H9 (cell line): ENCODE measurements at regions not wholly inside any gene's neighbourhood (a gene's known extent, or its start where the extent isn't known, plus 50 kb on each side); places are given as distances from the start of the nearest gene placed in this dataset.

Experiments
- DNase-seq: peaks from one replicate; pipeline ENCODE4 v3.0.0-alpha.2; 2017
- H2AFZ ChIP-seq: one replicate; pipeline ENCODE4 v1.6.1; 2013; ENCODE audit warnings: mild to moderate bottlenecking, low read length, control low read depth, moderate library complexity
- H2AK5ac ChIP-seq: 2 replicates; pipeline ENCODE4 v1.6.1; 2013; ENCODE audit warnings: low read length, control low read depth, mixed read lengths; ENCODE audit not compliant: insufficient read length
- H2BK120ac ChIP-seq: one replicate; pipeline ENCODE4 v1.6.1; 2013; ENCODE audit warnings: low read depth, mild to moderate bottlenecking, low read length, control low read depth, inconsistent platforms; ENCODE audit not compliant: poor library complexity, severe bottlenecking
- H2BK12ac ChIP-seq: 2 replicates; pipeline ENCODE4 v1.6.1; 2013; ENCODE audit warnings: low read length, control low read depth, mixed read lengths, low read depth; ENCODE audit not compliant: insufficient read length
- H2BK15ac ChIP-seq: 2 replicates; pipeline ENCODE4 v1.6.1; 2013; ENCODE audit warnings: low read depth, low read length, control low read depth
- H2BK20ac ChIP-seq: one replicate; pipeline ENCODE4 v1.6.1; 2013; ENCODE audit warnings: low read depth, mild to moderate bottlenecking, low read length, control low read depth, inconsistent platforms; ENCODE audit not compliant: poor library complexity, severe bottlenecking
- H2BK5ac ChIP-seq: 2 replicates; pipeline ENCODE4 v1.6.1; 2013; ENCODE audit warnings: low read length, control low read depth, mixed read lengths; ENCODE audit not compliant: insufficient read length
- H3K14ac ChIP-seq: 2 replicates; pipeline ENCODE4 v1.6.1; 2013; ENCODE audit warnings: low read length, control low read depth; ENCODE audit not compliant: insufficient read depth
- H3K18ac ChIP-seq: 2 replicates; pipeline ENCODE4 v1.6.1; 2013; ENCODE audit warnings: low read depth, mild to moderate bottlenecking, mixed read lengths, low read length, control low read depth; ENCODE audit not compliant: insufficient read length
- H3K23ac ChIP-seq: 2 replicates; pipeline ENCODE4 v1.6.1; 2013; ENCODE audit warnings: low read length, control low read depth, mixed read lengths, low read depth; ENCODE audit not compliant: insufficient read length
- H3K23me2 ChIP-seq: 2 replicates; pipeline ENCODE4 v1.6.1; 2013; ENCODE audit warnings: low read depth, mild to moderate bottlenecking, mixed read lengths, low read length, control low read depth; ENCODE audit not compliant: insufficient read length, poor library complexity, severe bottlenecking
- H3K27ac ChIP-seq: 2 replicates; pipeline ENCODE4 v1.5.1; 2013; ENCODE audit warnings: low read length, control low read depth, mixed read lengths, low read depth; ENCODE audit not compliant: insufficient read length
- H3K27me3 ChIP-seq: 2 replicates; pipeline ENCODE4 v1.6.1; 2013; ENCODE audit warnings: low read length, control low read depth, inconsistent platforms; ENCODE audit not compliant: insufficient read depth
- H3K4ac ChIP-seq: 2 replicates; pipeline ENCODE4 v1.6.1; 2013; ENCODE audit warnings: low read depth, mild to moderate bottlenecking, control low read depth, inconsistent platforms, low read length, moderate library complexity
- H3K4me1 ChIP-seq: 2 replicates; pipeline ENCODE4 v1.6.1; 2013; ENCODE audit warnings: low read length, control low read depth, inconsistent platforms; ENCODE audit not compliant: insufficient read depth
- H3K4me2 ChIP-seq: 2 replicates; pipeline ENCODE4 v1.6.1; 2013; ENCODE audit warnings: low read length, control low read depth, mixed read lengths; ENCODE audit not compliant: insufficient read length, insufficient read depth
- H3K56ac ChIP-seq: 2 replicates; pipeline ENCODE4 v1.6.1; 2013; ENCODE audit warnings: low read depth, mild to moderate bottlenecking, mixed read lengths, low read length, control low read depth; ENCODE audit not compliant: insufficient read length
- H3K79me1 ChIP-seq: 2 replicates; pipeline ENCODE4 v1.6.1; 2013; ENCODE audit warnings: low read depth, mild to moderate bottlenecking, moderate library complexity, low read length, control low read depth, inconsistent platforms; ENCODE audit not compliant: insufficient read depth, poor library complexity, severe bottlenecking
- H3K79me2 ChIP-seq: 2 replicates; pipeline ENCODE4 v1.6.1; 2013; ENCODE audit warnings: low read length, control low read depth, inconsistent platforms; ENCODE audit not compliant: insufficient read depth
- H3K9ac ChIP-seq: 2 replicates; pipeline ENCODE4 v1.6.1; 2013; ENCODE audit warnings: low read length, control low read depth, mixed read lengths; ENCODE audit not compliant: insufficient read length; ENCODE audit errors: extremely low read depth
- H3K9me3 ChIP-seq: one replicate; pipeline ENCODE4 v1.6.1; 2013; ENCODE audit warnings: low read depth, low read length, inconsistent platforms; ENCODE audit not compliant: control insufficient read depth
- H3T11ph ChIP-seq: one replicate; pipeline ENCODE4 v1.6.1; 2013; ENCODE audit warnings: mild to moderate bottlenecking, low read length, control low read depth, inconsistent platforms
- H4K20me1 ChIP-seq: one replicate; pipeline ENCODE4 v1.6.1; 2013; ENCODE audit not compliant: control insufficient read depth, insufficient read length, insufficient read depth
- H4K5ac ChIP-seq: 2 replicates; pipeline ENCODE4 v1.6.1; 2013; ENCODE audit warnings: low read depth, mild to moderate bottlenecking, mixed read lengths, low read length, control low read depth; ENCODE audit not compliant: insufficient read length
- H4K8ac ChIP-seq: replicated peaks from 2 replicates; pipeline ENCODE4 v1.6.1; 2013; ENCODE audit warnings: low read length, control low read depth, mixed read lengths, low read depth; ENCODE audit not compliant: insufficient read length
- H4K91ac ChIP-seq: 2 replicates; pipeline ENCODE4 v1.6.1; 2013; ENCODE audit warnings: low read depth, mild to moderate bottlenecking, moderate library complexity, mixed read lengths, low read length, control low read depth; ENCODE audit not compliant: insufficient read length
- H3K27ac Mint-ChIP-seq, 3 experiments: 2 replicates in 2 of 3; 3 replicates in 1 of 3; pipeline ENCODE4 v1.8.0; 2020 to 2021; ENCODE audit warnings: mixed read lengths in 3 of 3, mild to moderate bottlenecking in 1 of 3, moderate library complexity in 1 of 3
- H3K27me3 Mint-ChIP-seq: 2 replicates; pipeline ENCODE4 v1.8.0; 2021; ENCODE audit warnings: low read depth, mild to moderate bottlenecking, moderate library complexity, mixed read lengths
- H3K36me3 Mint-ChIP-seq, 3 experiments: 2 replicates in 2 of 3; 3 replicates in 1 of 3; pipeline ENCODE4 v1.8.0; 2020 to 2021; ENCODE audit warnings: low read depth in 3 of 3, mixed read lengths in 3 of 3; ENCODE audit not compliant: insufficient read depth in 1 of 3
- H3K4me1 Mint-ChIP-seq, 2 experiments: 2 replicates each; pipeline ENCODE4 v1.8.0; 2020; ENCODE audit warnings: mixed read lengths in 2 of 2
- H3K4me3 Mint-ChIP-seq, 2 experiments: 2 replicates in 1 of 2; 3 replicates in 1 of 2; pipeline ENCODE4 v1.8.0; 2020 to 2021; ENCODE audit warnings: mild to moderate bottlenecking in 2 of 2, mixed read lengths in 2 of 2, moderate library complexity in 1 of 2
- H3K9me3 Mint-ChIP-seq, 2 experiments: 2 replicates in 1 of 2; 3 replicates in 1 of 2; pipeline ENCODE4 v1.8.0; 2020; ENCODE audit warnings: mild to moderate bottlenecking in 2 of 2, mixed read lengths in 2 of 2, moderate library complexity in 1 of 2
- WGBS: extraction: QIAGEN DNeasy Blood & Tissue Kit; methylation state at CpG from one replicate; pipeline ENCODE4 v1.1.7; 2013; ENCODE audit warnings: missing lambda C conversion rate, low lambda C conversion rate, mixed read lengths; ENCODE audit not compliant: insufficient read length; ENCODE audit errors: extremely low coverage; 5-methylcytosine and 5-hydroxymethylcytosine counted together
- TF ChIP-seq, protein P1 (sequence below): fragments of 200-600 bp; sonication (generic); conservative IDR thresholded peaks from 3 replicates; pipeline ENCODE4 v1.8.0; 2021; ENCODE audit warnings: antibody characterized with exemption, mild to moderate bottlenecking

GRCh38 chr6:139510040-139510790, 135.8 kb upstream of the CITED2 start:
- H3K4me1 ChIP-seq: no peaks in the 10 kb centered on the region
- H3K79me2 ChIP-seq: no peaks in the 10 kb centered on the region
- no peaks in the 10 kb centered on the region for H3K23me2 ChIP-seq
- no peak overlapping the region for H3T11ph ChIP-seq
- no peaks in the 10 kb centered on the region for H3K27me3 Mint-ChIP-seq
- no peak overlapping the region for H3K9ac ChIP-seq
- no peak overlapping the region for H4K91ac ChIP-seq
- no peaks in the 10 kb centered on the region for H3K36me3 Mint-ChIP-seq
- no peak overlapping the region for H2BK12ac ChIP-seq
- no peak overlapping the region for H2BK120ac ChIP-seq
- H3K23ac ChIP-seq: no peak overlapping the region
- H2AFZ ChIP-seq: no peak overlapping the region
- H3K56ac ChIP-seq: no peak overlapping the region
- TF ChIP-seq, protein P1, sequence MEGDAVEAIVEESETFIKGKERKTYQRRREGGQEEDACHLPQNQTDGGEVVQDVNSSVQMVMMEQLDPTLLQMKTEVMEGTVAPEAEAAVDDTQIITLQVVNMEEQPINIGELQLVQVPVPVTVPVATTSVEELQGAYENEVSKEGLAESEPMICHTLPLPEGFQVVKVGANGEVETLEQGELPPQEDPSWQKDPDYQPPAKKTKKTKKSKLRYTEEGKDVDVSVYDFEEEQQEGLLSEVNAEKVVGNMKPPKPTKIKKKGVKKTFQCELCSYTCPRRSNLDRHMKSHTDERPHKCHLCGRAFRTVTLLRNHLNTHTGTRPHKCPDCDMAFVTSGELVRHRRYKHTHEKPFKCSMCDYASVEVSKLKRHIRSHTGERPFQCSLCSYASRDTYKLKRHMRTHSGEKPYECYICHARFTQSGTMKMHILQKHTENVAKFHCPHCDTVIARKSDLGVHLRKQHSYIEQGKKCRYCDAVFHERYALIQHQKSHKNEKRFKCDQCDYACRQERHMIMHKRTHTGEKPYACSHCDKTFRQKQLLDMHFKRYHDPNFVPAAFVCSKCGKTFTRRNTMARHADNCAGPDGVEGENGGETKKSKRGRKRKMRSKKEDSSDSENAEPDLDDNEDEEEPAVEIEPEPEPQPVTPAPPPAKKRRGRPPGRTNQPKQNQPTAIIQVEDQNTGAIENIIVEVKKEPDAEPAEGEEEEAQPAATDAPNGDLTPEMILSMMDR: no peak
- no peak overlapping the region for H3K27ac Mint-ChIP-seq
- H3K4me1 Mint-ChIP-seq: peaks cover 10 to 11% of the 10 kb centered on the region in 2 experiments
- no CpG with 5 or more reads among the region's 9 CpGs for WGBS
- H2AK5ac ChIP-seq: no peak overlapping the region
- H3K27me3 ChIP-seq: no peaks in the 10 kb centered on the region
- no peaks in the 10 kb centered on the region; a peak in 1 of 5 replicates for H3K9me3 Mint-ChIP-seq
- no peak overlapping the region for H2BK15ac ChIP-seq
- no peak overlapping the region for H3K18ac ChIP-seq
- no peak for DNase-seq
- no peaks in the 10 kb centered on the region for H4K20me1 ChIP-seq
- no peak overlapping the region for H4K5ac ChIP-seq
- H3K27ac ChIP-seq: no peak overlapping the region
- H3K79me1 ChIP-seq: no peaks in the 10 kb centered on the region
- H3K4me2 ChIP-seq: no peak overlapping the region
- no peak overlapping the region for H4K8ac ChIP-seq
- no peak overlapping the region for H3K4me3 Mint-ChIP-seq
- H3K9me3 ChIP-seq: no peaks in the 10 kb centered on the region
- H3K14ac ChIP-seq: no peak overlapping the region
- H2BK20ac ChIP-seq: no peak overlapping the region
- H3K4ac ChIP-seq: no peak overlapping the region
- H2BK5ac ChIP-seq: no peak overlapping the region
